GM18870 (cell line): ENCODE measurements at regions not wholly inside any gene's neighbourhood (a gene's known extent, or its start where the extent isn't known, plus 50 kb on each side); places are given as distances from the start of the nearest gene placed in this dataset.

Experiments used
- ATAC-seq: cut with Tn5 transposase; IDR thresholded peaks from one replicate; pipeline ENCODE4 v1.9.1; 2021; ENCODE audit warnings: moderate library complexity; ENCODE audit not compliant: unreplicated experiment

DNA sequence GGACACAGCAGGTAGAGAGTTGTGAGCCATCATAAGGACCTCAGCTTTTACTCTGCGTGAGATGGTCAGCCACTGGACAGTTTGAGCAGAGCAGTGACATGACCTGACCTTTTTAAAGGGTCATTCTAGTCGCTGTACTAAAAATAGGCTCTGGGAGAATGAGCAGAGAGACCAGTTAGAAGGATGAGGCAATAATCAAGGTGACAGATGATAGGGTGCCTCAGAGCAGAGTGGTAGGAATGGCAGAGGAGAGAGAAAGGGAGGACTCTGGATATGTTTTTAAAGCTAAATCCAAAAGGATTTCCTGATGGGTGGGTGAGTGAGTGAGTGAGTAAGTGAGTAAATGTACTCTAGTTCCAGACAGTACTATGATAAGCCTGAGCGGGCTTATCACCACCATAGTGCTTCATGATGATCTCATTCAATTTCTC lies 83.6 kb upstream of the ARHGAP5 start:
- ATAC-seq: no peak

DNA sequence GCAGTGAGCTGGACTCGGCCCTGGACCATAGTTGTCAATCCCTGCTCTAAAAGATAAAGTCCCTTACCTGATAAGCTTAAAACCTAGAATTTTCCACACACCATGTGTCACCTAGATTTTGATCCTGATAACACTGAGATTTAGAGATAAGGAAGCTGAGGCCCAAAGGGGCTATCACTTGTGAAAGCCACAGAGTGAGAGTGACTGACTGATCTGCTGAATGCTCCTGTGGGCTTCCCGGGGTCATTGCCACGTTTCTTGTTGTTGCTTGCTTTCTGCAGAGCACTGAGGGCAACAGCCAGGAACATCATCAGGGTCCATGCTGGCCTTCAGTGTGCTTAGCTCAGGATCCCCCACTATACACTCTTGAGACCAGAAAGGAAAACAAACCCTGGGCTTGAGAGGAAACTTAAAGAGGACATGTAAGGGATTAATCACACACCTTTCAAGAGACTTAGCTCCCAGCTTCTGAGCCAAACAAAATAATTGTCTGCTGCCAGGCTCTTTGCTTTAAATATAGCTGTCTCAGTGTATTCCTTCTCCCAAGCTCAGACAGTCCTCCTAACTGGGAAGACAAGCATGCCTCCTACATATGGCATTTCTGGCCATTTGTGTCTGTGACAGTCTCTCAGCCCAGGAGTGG lies 82.6 kb upstream of the ARHGAP5 start:
- ATAC-seq: no peak

GRCh38 chr14:32003585-32003984 lies 73.5 kb upstream of the ARHGAP5 start:
- no peak for ATAC-seq

DNA sequence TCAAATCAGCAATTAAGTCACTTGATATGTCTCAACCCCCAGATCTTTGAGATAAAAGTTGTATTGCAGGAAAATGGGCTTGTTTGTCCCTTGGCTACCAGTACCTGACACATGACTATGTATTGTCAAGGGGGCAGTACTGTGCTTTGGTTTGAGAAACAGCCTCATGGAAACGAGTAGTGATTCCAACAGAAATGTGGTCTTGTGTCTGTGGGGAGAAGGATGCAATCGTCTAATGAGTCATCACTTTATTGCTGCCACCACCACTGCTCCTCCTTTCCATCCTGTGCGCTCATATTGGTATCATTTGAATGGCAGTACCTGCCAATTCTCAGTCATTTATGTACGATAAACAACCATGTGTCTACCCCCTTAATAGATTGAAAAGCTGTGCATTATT lies 72.8 kb upstream of the ARHGAP5 start:
- ATAC-seq: no peak

DNA sequence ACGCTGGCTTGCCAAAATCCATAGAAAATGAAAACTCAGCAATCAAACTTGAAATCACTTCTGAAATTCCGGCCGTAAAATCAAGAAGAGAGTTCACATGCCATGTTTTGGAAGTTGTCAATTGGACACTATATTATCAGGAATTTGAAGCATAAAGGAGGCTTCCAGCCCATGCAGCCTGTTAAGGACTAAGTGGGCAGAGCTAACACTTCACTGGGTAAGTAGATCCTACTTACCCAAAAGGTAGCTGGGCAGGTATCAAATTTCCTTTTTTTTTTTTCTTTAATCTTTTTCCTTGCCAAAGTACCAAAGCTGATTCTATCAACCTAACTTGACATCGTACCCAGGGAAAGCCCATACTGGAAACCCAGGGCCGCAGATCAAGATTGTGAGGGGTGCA lies 71.5 kb upstream of the ARHGAP5 start:
- ATAC-seq: no peak

- ATAC-seq: no peak
Observed at GRCh38 chr14:32006263-32007110, 70.6 kb upstream of the ARHGAP5 start.

DNA sequence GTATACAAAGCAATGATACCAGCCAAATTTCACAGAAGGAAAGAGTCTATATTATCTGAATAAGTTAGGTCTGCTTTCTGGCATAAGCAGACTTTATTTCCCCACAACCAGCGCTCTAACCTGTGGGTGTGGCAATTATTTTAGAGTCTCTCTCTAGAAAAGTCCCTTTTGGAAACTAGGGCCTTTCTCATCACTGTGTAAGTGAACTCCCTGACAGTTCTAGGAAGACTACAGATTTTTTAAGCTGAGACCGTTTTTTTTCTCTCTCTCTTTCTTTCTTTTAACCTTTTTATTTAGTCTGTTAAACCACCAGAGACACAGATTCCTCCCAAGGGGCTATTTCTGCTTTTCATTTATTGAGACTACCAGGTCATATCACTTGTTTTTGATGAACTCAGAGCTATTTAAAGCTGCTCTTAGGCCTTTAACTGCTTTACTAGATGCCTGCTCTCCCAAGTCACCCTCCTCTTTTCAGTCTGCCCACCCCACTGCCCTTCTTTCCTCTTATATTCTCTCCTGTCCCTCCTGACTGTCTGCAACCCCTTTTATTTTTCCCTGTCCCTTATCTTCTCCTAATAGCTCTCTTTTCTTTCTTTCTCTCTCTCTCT lies 69.2 kb upstream of the ARHGAP5 start:
- ATAC-seq: no peak

DNA sequence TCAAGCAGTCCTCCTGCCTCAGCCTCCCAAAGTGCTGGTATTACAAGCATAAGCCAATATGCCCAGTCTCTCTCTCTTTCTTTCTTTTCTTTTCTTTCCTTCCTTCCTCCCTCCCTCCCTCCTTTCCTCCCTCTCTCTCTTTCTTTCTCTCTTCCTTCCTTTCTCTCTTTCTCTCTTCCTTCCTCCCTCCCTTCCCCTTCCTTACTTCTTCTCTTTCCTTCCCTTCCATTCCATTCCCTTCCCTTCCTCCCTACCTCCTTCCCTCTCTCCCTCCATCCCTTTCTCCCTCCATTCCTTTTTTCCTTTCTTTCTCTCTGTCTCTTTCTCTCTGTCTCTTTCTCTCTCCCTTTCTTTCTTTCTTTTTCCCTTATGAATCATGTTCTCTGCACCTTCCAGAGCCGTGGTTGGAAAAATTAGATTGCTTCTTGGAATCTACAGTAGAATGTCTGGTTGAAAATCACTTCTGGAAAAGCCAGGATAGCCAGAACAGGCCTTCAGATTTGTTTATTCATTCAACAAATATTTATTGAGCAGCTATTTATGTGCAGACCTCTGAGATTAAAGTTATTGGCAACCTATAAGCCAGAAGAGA lies 68.4 kb upstream of the ARHGAP5 start:
- ATAC-seq: no peak

- ATAC-seq: no peak
Observed at GRCh38 chr14:32009221-32009975, 67.7 kb upstream of the ARHGAP5 start.

- ATAC-seq: no peak
Observed at GRCh38 chr14:32009976-32010581, 67.0 kb upstream of the ARHGAP5 start.

DNA sequence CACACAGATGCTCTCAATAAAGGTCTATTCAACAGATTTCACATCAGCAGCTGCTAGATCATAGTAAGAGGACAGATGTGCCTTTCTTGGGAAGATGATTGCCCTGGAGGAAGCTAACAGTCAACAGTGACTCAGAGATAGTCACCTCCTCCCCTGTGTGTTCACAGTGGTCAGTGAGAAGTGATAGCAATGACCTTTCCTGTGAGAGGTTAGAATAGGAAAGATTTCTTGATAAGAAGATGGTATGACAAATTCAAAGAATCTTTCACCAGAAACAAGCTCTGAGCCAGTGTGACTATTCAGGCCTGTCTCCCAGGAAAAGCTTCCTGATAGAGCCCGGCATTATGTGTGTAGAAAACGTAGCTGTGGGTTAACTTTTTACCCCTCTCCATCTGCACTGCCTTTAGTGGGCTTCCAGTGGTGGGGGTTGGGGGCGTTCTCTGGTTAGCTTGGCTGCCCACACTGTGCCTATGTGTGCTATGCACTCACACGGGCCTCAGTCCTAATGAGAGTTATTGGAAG lies 66.4 kb upstream of the ARHGAP5 start:
- no peak for ATAC-seq

- no peak for ATAC-seq
Observed at GRCh38 chr14:32011225-32011624, 65.9 kb upstream of the ARHGAP5 start.

GRCh38 chr14:32012062-32012461 lies 65.0 kb upstream of the ARHGAP5 start:
- ATAC-seq: no peak

DNA sequence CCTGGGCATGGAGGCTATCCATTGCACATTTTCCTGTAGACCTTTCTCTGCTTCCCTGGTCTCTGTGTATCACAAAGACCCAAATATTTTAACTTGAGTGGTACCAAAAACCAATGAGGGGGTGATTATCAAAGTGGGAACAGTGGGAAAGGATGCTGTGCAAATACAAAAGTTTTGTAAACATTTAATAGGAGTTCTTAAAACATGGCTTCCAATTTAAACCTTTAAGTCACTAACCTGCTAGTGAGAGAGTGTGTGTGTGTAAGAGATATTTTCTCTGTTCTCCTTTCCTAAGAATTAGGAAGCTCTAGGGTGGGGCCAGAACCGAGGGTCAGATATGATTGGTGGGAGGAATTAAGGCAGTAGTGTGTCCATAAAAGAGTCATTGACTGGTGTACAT lies 64.5 kb upstream of the ARHGAP5 start:
- no peak for ATAC-seq

- ATAC-seq: no peak
Observed at GRCh38 chr14:32013083-32013482, 64.0 kb upstream of the ARHGAP5 start.

DNA sequence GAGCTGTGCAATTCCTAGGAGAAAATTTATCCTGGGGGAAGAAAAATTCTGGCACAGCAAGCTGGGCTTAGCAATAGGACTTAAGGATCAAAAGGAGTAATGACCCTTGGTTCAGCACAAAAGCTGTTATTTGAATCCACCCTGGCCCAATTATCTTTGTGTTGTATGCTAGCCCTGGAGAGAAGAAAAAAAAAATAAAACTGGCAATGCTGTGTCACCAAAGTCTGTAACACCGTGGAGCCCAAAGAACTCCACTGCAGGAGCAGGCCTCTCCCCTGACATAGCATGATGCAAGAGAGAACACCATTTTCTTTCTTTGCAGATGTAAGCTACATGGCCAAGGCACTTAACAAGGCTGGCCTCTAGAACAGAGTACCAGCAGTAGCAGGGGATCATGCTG lies 63.0 kb upstream of the ARHGAP5 start:
- ATAC-seq: no peak

GRCh38 chr14:32014498-32014897 lies 62.6 kb upstream of the ARHGAP5 start:
- no peak for ATAC-seq

- ATAC-seq: no peak
Observed at GRCh38 chr14:32015166-32015565, 61.9 kb upstream of the ARHGAP5 start.

GRCh38 chr14:32017587-32017986 lies 59.5 kb upstream of the ARHGAP5 start:
- ATAC-seq: no peak

- no peak for ATAC-seq
Observed at GRCh38 chr14:32018391-32019092, 58.6 kb upstream of the ARHGAP5 start.
